Brain pericyte (primary cell): ENCODE measurements at regions not wholly inside any gene's neighbourhood (a gene's known extent, or its start where the extent isn't known, plus 50 kb on each side); places are given as distances from the start of the nearest gene placed in this dataset.

Experiments
- DNase-seq: peaks from one replicate; pipeline ENCODE4 v3.0.0-alpha.2; 2012; ENCODE audit warnings: low read depth, low spot score

- DNase-seq: no peak
Observed at GRCh38 chr13:33372251-33372919, 86.8 kb upstream of the STARD13 start.

GRCh38 chr13:33373624-33374023 lies 88.1 kb upstream of the STARD13 start:
- no peak for DNase-seq

GRCh38 chr13:33375421-33375820 lies 89.9 kb upstream of the STARD13 start:
- no peak for DNase-seq

- DNase-seq: no peak
Observed at GRCh38 chr13:33376212-33376611, 90.7 kb upstream of the STARD13 start.

- no peak for DNase-seq
Observed at GRCh38 chr13:33377411-33377810, 91.9 kb upstream of the STARD13 start.

- DNase-seq: no peak
Observed at GRCh38 chr13:33377825-33378224, 92.3 kb upstream of the STARD13 start.

GRCh38 chr13:33379608-33380007 lies 94.1 kb upstream of the STARD13 start:
- no peak for DNase-seq

GRCh38 chr13:33380487-33381079 lies 95.0 kb upstream of the STARD13 start:
- DNase-seq: no peak

- DNase-seq: no peak
Observed at GRCh38 chr13:33381180-33381579, 95.6 kb upstream of the STARD13 start.

GRCh38 chr13:33381906-33382305 lies 96.4 kb upstream of the STARD13 start:
- no peak for DNase-seq

GRCh38 chr13:33383724-33384577 lies 98.4 kb upstream of the STARD13 start:
- no peak for DNase-seq

GRCh38 chr13:33388286-33388998 lies 102.9 kb upstream of the STARD13 start:
- no peak for DNase-seq

GRCh38 chr13:33392794-33393405 lies 107.3 kb upstream of the STARD13 start:
- no peak for DNase-seq

GRCh38 chr13:33394294-33394932 lies 108.9 kb upstream of the STARD13 start:
- no peak for DNase-seq

GRCh38 chr13:33401238-33401637 lies 115.7 kb upstream of the STARD13 start:
- no peak for DNase-seq

- no peak for DNase-seq
Observed at GRCh38 chr13:33402975-33403374, 117.4 kb upstream of the STARD13 start.

- DNase-seq: no peak
Observed at GRCh38 chr13:33403807-33404362, 118.3 kb upstream of the STARD13 start.

GRCh38 chr13:33405371-33405770 lies 119.8 kb upstream of the STARD13 start:
- DNase-seq: no peak

- DNase-seq: no peak
Observed at GRCh38 chr13:33409673-33410510, 124.3 kb upstream of the STARD13 start.

GRCh38 chr13:33410619-33411018 lies 125.1 kb upstream of the STARD13 start:
- DNase-seq: no peak
